ENCODE measurements at regions not wholly inside any gene's neighbourhood (a gene's known extent, or its start where the extent isn't known, plus 50 kb on each side); places are given as distances from the start of the nearest gene placed in this dataset.

- H3K27ac ChIP-seq = no peak overlapping the region
- intact Hi-C loops (cut with DNase I) = no loop called here
- H3K4me3 ChIP-seq = no peak overlapping the region
- H3K9me3 ChIP-seq = no peaks in the 10 kb centered on the region
- no peaks in the 10 kb centered on the region for H3K36me3 ChIP-seq
- H3K27me3 ChIP-seq = no peaks in the 10 kb centered on the region
- no peak for DNase-seq
- no peak for TF ChIP-seq POLR2A (IDR thresholded peaks at IDR 0.05)
- TF ChIP-seq, protein P1, sequence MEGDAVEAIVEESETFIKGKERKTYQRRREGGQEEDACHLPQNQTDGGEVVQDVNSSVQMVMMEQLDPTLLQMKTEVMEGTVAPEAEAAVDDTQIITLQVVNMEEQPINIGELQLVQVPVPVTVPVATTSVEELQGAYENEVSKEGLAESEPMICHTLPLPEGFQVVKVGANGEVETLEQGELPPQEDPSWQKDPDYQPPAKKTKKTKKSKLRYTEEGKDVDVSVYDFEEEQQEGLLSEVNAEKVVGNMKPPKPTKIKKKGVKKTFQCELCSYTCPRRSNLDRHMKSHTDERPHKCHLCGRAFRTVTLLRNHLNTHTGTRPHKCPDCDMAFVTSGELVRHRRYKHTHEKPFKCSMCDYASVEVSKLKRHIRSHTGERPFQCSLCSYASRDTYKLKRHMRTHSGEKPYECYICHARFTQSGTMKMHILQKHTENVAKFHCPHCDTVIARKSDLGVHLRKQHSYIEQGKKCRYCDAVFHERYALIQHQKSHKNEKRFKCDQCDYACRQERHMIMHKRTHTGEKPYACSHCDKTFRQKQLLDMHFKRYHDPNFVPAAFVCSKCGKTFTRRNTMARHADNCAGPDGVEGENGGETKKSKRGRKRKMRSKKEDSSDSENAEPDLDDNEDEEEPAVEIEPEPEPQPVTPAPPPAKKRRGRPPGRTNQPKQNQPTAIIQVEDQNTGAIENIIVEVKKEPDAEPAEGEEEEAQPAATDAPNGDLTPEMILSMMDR (IDR thresholded peaks at IDR 0.05) = no peak
- no peak for TF ChIP-seq POLR2AphosphoS5 (IDR thresholded peaks at IDR 0.05)
- TF ChIP-seq EP300 (IDR thresholded peaks at IDR 0.05) = no peak
- peaks cover 0 to 9% (median 0%) of the 10 kb centered on the region in 4 donors for H3K4me1 ChIP-seq
- WGBS, 2 donors = 60 to 71% methylated on average over 5 of the region's 5 CpGs
Measured at GRCh38 chr12:19998961-19999804, 369.2 kb upstream of the PDE3A start.

DNA sequence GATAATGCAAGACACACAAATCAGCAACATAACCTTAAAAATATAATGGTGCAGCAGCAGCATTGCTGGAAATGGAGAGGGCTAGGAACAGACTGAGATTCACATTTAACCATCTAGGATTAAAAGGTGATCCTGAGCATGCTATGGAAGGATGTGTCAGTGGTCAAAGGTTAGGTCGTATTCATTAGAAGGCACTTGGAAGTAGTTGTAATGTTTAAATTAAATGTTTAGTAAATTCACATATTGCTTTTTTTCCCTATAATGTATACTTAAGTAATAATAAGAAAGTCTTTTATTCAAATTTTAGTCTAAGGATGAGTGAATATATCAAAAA lies 368.6 kb upstream of the PDE3A start:
- H3K4me3 ChIP-seq = no peak overlapping the region
- H3K27me3 ChIP-seq = no peaks in the 10 kb centered on the region
- no peaks in the 10 kb centered on the region for H3K36me3 ChIP-seq
- H3K9me3 ChIP-seq = no peaks in the 10 kb centered on the region
- no peak for DNase-seq
- intact Hi-C loops (cut with DNase I) = no loop called here
- peaks cover 0 to 9% (median 0%) of the 10 kb centered on the region in 4 donors for H3K4me1 ChIP-seq
- no peak for TF ChIP-seq POLR2AphosphoS5 (IDR thresholded peaks at IDR 0.05)
- TF ChIP-seq, protein P1 (IDR thresholded peaks at IDR 0.05) = no peak
- H3K27ac ChIP-seq = no peak overlapping the region
- WGBS, 2 donors = 30 to 66% methylated on average over 1 of the region's 1 CpG

GRCh38 chr12:20000229-20000849 lies 368.0 kb upstream of the PDE3A start:
- no peak for DNase-seq
- H3K9me3 ChIP-seq = no peaks in the 10 kb centered on the region
- WGBS, 2 donors = 55 to 57% methylated on average over 4 of the region's 4 CpGs
- no peaks in the 10 kb centered on the region for H3K36me3 ChIP-seq
- H3K27ac ChIP-seq = no peak overlapping the region
- TF ChIP-seq POLR2AphosphoS5 (IDR thresholded peaks at IDR 0.05) = no peak
- no peak for TF ChIP-seq EP300 (IDR thresholded peaks at IDR 0.05)
- TF ChIP-seq POLR2A (IDR thresholded peaks at IDR 0.05) = no peak
- TF ChIP-seq, protein P1 (IDR thresholded peaks at IDR 0.05) = no peak
- H3K27me3 ChIP-seq = no peaks in the 10 kb centered on the region
- intact Hi-C loops (cut with DNase I) = no loop called here
- H3K4me3 ChIP-seq = no peak overlapping the region
- H3K4me1 ChIP-seq = peaks cover 0 to 4% (median 0%) of the 10 kb centered on the region in 4 donors

- Histone ChIP-seq H3K27ac (no peak overlapping the region), H3K36me3 (no peaks in the 10 kb centered on the region), H3K4me3 (no peak overlapping the region), H3K4me1 (no peaks in the 10 kb centered on the region), H3K27me3 (no peaks in the 10 kb centered on the region), H3K9me3 (no peaks in the 10 kb centered on the region)
- intact Hi-C loops (cut with DNase I) = no loop called here
- TF ChIP-seq POLR2AphosphoS5 (IDR thresholded peaks at IDR 0.05) = no peak
- no peak for TF ChIP-seq EP300 (IDR thresholded peaks at IDR 0.05)
- TF ChIP-seq POLR2A (IDR thresholded peaks at IDR 0.05) = no peak
- TF ChIP-seq, protein P1 (IDR thresholded peaks at IDR 0.05) = no peak
- no peak for DNase-seq
- WGBS, 2 donors = 89 to 91% methylated on average over 2 of the region's 2 CpGs
Measured at GRCh38 chr12:20003252-20003651, 365.1 kb upstream of the PDE3A start.

Measured in sigmoid colon (tissue), 6 donors.